NCI-H345 (cell line): ENCODE measurements at regions not wholly inside any gene's neighbourhood (a gene's known extent, or its start where the extent isn't known, plus 50 kb on each side); places are given as distances from the start of the nearest gene placed in this dataset.
"Not testable (repeated sequence)": the region's sequence is repeated elsewhere in the genome, so short reads cannot be mapped to it uniquely, and the experiment has no call there.

Experiments
- DNase-seq: peaks from one replicate; lab custom pipeline; 2025; lab: John Stamatoyannopoulos, UW

GRCh38 chr18:71238974-71239624, 950.3 kb downstream of the SOCS6 start:
- DNase-seq = no peak

GRCh38 chr18:71237641-71238040, 948.8 kb downstream of the SOCS6 start:
- DNase-seq = no peak

DNA sequence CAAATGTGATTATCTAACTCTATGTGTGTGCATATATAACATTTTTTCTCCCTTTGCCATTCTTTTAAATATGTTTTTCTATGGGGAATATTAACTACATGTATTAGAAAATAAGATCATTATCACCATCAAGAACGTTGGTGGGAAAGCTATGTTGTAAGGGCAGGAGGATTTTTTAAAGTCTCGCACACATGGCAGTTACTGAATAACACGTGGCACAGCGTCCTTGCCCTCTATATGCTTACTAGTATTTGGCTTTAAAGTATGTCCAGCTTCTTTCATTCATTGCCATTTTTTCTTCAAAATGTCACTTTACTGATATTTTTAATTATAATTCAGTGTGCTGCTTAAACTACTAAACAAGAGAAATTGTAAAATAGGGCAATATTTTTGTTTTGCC, 944.3 kb downstream of the SOCS6 start:
- DNase-seq = no peak

GRCh38 chr18:71223486-71223885, 934.6 kb downstream of the SOCS6 start:
- DNase-seq = no peak

DNA sequence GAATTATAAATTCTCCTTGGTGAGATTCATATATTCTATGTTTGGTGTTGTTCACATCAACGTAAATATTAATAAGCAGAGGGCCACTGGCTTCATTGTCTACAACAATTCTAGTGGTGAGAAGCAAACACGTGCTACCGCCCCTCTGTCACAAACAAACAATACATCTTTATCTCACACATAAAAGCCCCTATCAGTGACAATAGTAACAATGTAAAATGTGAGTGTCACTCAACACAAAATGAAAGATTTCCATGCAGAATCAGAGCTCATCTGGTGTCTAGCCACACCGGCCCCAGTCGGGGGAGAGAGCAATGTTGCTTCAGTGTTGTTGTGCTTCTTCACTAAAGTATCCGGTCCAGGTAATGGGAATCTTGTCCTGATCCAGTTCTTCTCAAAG, 932.6 kb downstream of the SOCS6 start:
- DNase-seq = no peak

DNA sequence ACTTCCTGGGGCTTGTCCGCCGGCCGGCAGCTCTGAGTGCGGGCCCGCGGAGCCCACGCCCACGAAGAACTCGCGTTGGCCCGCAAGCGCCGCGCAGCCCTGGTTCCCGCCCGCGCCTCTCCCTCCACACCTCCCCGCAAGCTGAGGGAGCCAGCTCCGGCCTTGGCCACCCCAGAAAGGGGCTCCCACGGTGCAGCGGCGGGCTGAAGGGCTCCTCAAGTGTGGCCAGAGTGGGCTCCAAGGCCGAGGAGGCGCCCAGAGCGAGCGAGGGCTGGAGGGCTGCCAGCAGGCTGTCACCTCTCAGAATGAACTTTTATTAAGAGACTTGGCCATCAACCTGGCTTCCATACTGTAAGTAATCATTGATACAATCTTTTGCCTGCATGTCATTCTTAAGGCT, 923.9 kb downstream of the SOCS6 start:
- not testable (repeated sequence) for DNase-seq

DNA sequence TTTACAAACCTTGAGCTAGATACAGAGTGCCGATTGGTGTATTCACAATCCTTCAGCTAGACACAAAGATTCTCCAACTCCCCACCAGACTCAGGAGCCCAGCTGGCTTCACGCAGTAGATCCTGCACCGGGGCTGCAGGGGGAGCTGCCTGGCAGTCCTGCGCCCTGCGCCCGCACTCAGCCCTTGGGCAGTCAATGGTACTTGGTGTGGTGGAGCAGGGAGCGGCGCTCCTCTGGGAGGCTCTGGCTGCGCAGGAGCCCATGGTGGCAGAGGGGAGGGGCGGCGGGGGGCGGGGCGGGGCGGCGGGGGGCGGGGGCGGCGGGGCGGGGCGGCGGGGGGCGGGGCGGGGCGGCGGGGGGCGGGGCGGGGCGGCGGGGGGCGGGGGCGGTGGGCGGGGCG, 923.4 kb downstream of the SOCS6 start:
- peak; percentile 49 for DNase-seq

DNA sequence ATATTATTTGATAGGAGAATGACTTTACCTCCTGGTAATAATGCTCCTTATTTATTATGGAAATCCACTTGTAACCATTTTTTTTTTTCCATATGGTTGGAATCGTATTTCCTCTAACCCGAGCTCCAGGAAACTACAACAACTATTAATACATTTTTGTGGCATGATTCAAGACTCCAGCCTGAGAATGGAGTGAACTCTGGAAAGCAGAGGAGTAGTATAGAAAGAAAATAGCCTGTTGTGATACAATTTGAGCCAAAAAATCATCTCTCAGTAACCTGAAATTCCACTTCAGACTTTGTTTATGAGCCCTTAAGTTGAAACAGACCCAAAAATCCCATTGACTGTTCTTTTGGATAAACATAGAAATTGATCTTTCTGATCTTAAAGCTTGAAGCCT, 921.1 kb downstream of the SOCS6 start:
- DNase-seq = no peak

GRCh38 chr18:71194438-71194837, 905.6 kb downstream of the SOCS6 start:
- no peak for DNase-seq

GRCh38 chr18:71189581-71189980, 900.7 kb downstream of the SOCS6 start:
- DNase-seq = no peak

DNA sequence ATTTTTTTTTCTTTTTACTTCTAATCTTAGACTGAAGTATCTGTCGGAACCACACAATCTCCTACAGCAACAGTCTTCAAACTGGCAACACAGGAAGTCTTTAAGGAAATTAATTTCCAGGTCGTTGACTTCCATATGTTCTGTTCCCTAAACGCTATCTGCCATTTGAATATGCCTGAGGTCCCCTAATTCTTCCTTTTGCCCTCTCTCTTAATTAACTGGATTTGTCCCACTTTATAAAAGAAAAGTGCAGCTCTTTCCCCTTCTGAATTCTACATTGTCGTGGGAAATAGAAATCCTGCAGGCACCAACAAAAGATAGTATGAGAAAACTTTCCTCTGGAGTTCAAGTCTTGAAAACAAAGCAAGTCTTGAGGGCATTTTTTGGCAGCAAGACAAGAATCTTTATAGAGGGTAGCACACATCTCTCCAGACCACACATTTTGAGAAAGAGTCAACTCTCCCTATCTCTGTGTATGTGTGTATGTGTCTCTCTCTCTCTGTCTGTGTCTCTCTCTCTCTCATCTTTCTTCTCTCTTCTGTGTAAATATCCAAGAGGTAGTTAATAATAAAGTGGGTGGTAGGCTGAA, 879.8 kb downstream of the SOCS6 start:
- DNase-seq = no peak

- no peak for DNase-seq
These were observed 847.6 kb downstream of the SOCS6 start for GRCh38 chr18:71136487-71136886.

- DNase-seq = no peak
These were observed 845.3 kb downstream of the SOCS6 start for GRCh38 chr18:71134122-71134521.

DNA sequence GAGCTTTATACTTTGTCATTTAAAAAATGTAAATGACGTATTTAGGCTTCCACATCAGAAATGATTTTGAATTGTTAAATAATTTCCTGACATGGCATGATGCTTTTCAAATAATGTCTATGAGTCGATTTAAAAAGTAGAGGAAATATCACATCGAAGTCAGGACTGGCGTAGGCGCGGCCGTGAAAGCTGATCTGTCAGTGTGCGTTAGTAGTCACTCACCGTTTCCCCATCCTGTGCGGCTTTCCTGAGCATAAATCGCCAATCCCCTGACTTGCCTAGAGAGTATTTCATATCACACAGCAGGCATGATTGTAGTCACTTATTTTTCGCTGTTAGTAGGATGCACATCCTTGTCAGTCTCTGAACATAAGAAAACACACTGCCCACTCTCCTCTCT, 843.1 kb downstream of the SOCS6 start:
- DNase-seq = no peak

DNA sequence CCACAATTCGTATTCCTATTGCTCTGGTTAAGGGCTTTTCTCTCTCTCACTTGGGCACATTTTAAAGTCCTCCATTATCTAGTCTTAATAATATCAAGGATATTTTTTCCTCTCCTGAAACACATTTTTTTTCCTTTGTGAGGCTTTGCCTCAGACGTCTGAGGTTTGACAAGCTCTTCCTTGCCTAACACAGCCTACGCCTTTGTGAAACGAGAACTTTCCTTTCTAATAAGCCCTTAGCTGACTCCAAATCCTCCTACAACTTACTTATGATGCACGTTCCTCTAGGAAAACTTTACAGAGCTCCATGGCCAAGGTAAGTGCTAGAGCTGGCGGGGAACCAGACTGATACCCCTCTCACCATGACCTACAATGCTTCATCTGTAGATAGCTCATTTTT, 841.5 kb downstream of the SOCS6 start:
- no peak for DNase-seq

GRCh38 chr18:71125581-71125980, 836.7 kb downstream of the SOCS6 start:
- no peak for DNase-seq

DNA sequence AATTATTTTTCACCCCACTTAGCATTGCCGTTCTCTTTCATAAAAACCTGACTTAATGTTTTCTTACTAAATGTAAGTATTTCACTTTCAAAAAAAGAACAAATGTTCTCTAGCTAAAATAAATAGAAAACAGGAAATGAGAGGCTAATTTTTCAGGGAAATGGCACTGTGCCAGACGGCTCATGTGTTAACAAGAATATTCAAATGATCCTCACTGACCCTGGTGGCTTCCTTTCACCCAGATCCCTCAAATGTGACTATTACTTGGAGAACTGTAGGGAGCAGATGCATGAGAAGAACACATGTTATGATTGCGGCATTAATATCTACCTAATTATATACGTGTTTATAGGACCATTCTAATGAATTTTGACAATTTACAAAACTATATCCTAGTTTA, 827.7 kb downstream of the SOCS6 start:
- DNase-seq = no peak

- no peak for DNase-seq
These were observed 826.4 kb downstream of the SOCS6 start for GRCh38 chr18:71115261-71115660.

DNA sequence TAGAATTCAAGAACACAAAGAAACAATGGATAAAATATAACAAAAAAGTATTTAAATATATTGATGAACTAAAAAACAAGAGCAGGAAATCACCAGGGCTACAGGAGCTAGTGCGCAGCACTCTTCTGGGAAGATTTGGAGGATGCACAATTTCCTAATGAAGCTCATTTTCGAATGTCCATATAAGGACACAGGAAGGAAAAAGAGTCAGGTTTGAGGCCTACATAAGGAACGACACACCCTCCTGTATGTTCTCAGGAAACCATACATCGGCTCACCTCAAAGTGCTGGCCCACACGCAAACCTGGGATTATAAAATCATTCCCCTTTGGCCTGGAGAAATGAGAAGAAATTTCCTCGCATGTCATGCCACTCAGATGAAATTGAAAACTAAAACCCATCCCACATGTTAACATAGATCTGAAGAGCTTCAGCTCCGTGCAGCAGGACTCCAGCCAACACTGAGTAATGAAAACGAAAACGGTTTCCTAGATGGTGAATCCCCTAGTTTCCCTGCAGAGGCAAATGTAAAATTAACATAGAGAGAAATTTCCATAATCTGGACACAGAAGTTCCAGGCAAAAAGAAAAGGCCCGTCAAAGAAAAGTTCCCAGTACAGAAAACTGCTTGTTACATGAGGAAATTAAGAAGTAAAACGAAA, 825.8 kb downstream of the SOCS6 start:
- no peak for DNase-seq

- DNase-seq = no peak
These were observed 818.4 kb downstream of the SOCS6 start for GRCh38 chr18:71107244-71107643.

DNA sequence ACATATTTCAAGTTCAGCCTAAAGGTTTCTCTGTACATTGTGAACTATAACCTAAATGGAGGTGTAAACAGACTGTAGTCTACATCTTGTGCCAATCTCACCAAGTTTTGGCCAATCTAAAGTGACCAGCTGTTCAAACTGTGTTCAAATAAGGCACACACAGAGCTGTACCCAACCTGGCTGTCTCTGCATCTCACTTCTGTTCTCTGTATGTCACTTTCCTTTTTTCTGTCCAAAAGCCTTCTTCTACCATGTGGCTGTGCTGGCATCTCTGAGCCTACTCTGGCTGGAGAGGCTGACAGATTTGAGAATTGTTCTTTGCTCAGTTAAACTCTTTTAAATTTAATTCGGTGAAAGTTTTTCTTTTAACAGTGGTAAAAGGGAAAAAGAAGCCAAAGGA, 817.9 kb downstream of the SOCS6 start:
- no peak for DNase-seq

- DNase-seq = no peak
These were observed 817.2 kb downstream of the SOCS6 start for GRCh38 chr18:71105994-71106546.

DNA sequence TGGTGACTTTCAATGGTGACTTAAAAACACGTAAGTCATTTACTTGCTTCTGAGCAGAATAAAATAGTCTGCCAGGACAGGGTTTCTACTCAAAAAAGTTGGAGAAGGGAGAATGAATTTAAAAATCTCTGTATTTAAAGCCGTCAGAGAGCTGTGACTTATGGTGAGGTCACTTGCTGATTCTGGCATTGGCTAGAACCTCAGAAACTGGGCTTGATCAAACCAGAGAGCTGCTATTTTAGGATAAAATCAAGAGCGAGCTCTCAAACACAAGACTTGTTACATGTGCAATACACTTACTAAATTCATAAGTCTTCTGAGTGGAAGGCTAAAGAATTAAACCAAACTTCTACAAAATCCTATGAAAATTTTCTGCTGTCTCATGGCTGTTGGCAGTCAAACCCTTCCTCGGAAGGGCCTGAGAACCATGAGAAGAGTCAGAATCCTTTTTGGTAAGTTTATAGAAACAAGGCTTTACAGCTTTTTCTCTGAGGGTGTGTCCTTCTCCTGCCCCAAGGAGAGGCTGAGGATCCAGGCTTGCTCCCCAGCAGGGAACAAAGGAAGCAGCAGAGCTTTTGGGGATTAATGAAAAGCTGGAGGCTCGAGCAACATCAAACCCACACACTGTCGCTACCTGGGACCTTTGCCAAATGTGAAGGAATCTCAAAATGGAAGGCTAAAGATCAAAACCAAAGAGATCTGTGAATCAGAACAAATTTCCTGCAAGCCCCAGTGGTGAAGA, 816.4 kb downstream of the SOCS6 start:
- DNase-seq = no peak
